IMR-90 (cell line): ENCODE measurements at regions not wholly inside any gene's neighbourhood (a gene's known extent, or its start where the extent isn't known, plus 50 kb on each side); places are given as distances from the start of the nearest gene placed in this dataset.

ENCODE experiments used
- BHLHE40 ChIP-seq: fragments of 150-350 bp; IDR thresholded peaks from 2 replicates; pipeline ENCODE4 v1.6.1; 2016; ENCODE audit warnings: mild to moderate bottlenecking, low read depth, low read length
- MAZ ChIP-seq: IDR thresholded peaks from 2 replicates; pipeline ENCODE4 v1.6.1; 2012; ENCODE audit warnings: low read depth, mild to moderate bottlenecking, low read length, improper control_type of control experiment, moderate library complexity, borderline replicate concordance
- MXI1 ChIP-seq: IDR thresholded peaks from 2 replicates; pipeline ENCODE4 v1.6.1; 2012; ENCODE audit warnings: low read depth, mild to moderate bottlenecking, low read length, moderate library complexity, borderline replicate concordance
- RCOR1 ChIP-seq: IDR thresholded peaks from 2 replicates; pipeline ENCODE4 v1.6.1; 2012; ENCODE audit warnings: mild to moderate bottlenecking, low read length, improper control_type of control experiment; ENCODE audit not compliant: insufficient replicate concordance
- TF ChIP-seq, protein P1 (sequence below): conservative IDR thresholded peaks from 2 replicates; pipeline ENCODE4 v1.5.1; 2012; ENCODE audit warnings: mild to moderate bottlenecking, low read depth, low read length, improper control_type of control experiment

GRCh38 chr1:67540733-67541125, 110.5 kb upstream of the SERBP1 start:
- TF ChIP-seq, protein P1, sequence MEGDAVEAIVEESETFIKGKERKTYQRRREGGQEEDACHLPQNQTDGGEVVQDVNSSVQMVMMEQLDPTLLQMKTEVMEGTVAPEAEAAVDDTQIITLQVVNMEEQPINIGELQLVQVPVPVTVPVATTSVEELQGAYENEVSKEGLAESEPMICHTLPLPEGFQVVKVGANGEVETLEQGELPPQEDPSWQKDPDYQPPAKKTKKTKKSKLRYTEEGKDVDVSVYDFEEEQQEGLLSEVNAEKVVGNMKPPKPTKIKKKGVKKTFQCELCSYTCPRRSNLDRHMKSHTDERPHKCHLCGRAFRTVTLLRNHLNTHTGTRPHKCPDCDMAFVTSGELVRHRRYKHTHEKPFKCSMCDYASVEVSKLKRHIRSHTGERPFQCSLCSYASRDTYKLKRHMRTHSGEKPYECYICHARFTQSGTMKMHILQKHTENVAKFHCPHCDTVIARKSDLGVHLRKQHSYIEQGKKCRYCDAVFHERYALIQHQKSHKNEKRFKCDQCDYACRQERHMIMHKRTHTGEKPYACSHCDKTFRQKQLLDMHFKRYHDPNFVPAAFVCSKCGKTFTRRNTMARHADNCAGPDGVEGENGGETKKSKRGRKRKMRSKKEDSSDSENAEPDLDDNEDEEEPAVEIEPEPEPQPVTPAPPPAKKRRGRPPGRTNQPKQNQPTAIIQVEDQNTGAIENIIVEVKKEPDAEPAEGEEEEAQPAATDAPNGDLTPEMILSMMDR: no peak
- TF ChIP-seq BHLHE40 (no peak), RCOR1 (no peak), MXI1 (no peak), MAZ (no peak)
